Astrocyte (in vitro differentiated cells and primary cell): ENCODE measurements at regions not wholly inside any gene's neighbourhood (a gene's known extent, or its start where the extent isn't known, plus 50 kb on each side); places are given as distances from the start of the nearest gene placed in this dataset.

ENCODE experiments used
- EZH2 ChIP-seq: IDR thresholded peaks from 2 replicates; pipeline ENCODE4 v1.6.1; 2012; ENCODE audit warnings: mild to moderate bottlenecking, low read length, inconsistent platforms; ENCODE audit not compliant: insufficient read depth
- TF ChIP-seq, protein P1 (sequence below): IDR thresholded peaks from 2 replicates; pipeline ENCODE4 v1.5.1; 2011; ENCODE audit warnings: low read depth, mild to moderate bottlenecking, inconsistent platforms, low read length, moderate library complexity; ENCODE audit not compliant: insufficient read depth

GRCh38 chr22:44428941-44429830 is 68.8 kb downstream of the RTL6 start:
- TF ChIP-seq, protein P1, sequence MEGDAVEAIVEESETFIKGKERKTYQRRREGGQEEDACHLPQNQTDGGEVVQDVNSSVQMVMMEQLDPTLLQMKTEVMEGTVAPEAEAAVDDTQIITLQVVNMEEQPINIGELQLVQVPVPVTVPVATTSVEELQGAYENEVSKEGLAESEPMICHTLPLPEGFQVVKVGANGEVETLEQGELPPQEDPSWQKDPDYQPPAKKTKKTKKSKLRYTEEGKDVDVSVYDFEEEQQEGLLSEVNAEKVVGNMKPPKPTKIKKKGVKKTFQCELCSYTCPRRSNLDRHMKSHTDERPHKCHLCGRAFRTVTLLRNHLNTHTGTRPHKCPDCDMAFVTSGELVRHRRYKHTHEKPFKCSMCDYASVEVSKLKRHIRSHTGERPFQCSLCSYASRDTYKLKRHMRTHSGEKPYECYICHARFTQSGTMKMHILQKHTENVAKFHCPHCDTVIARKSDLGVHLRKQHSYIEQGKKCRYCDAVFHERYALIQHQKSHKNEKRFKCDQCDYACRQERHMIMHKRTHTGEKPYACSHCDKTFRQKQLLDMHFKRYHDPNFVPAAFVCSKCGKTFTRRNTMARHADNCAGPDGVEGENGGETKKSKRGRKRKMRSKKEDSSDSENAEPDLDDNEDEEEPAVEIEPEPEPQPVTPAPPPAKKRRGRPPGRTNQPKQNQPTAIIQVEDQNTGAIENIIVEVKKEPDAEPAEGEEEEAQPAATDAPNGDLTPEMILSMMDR: no peak
- no peak for TF ChIP-seq EZH2
